HG03354 (cell line): ENCODE measurements at regions not wholly inside any gene's neighbourhood (a gene's known extent, or its start where the extent isn't known, plus 50 kb on each side); places are given as distances from the start of the nearest gene placed in this dataset.
A peak's percentile ranks its signal among the peaks of the same experiment; 100 is the strongest.

Source experiments
- ATAC-seq: cut with Tn5 transposase; IDR thresholded peaks from one replicate; pipeline ENCODE4 v1.9.1; 2021; ENCODE audit warnings: mild to moderate bottlenecking; ENCODE audit not compliant: unreplicated experiment, poor library complexity, severe bottlenecking

- no peak for ATAC-seq
Observed at GRCh38 chr10:50936335-50936734, 50.9 kb upstream of the A1CF start.

DNA sequence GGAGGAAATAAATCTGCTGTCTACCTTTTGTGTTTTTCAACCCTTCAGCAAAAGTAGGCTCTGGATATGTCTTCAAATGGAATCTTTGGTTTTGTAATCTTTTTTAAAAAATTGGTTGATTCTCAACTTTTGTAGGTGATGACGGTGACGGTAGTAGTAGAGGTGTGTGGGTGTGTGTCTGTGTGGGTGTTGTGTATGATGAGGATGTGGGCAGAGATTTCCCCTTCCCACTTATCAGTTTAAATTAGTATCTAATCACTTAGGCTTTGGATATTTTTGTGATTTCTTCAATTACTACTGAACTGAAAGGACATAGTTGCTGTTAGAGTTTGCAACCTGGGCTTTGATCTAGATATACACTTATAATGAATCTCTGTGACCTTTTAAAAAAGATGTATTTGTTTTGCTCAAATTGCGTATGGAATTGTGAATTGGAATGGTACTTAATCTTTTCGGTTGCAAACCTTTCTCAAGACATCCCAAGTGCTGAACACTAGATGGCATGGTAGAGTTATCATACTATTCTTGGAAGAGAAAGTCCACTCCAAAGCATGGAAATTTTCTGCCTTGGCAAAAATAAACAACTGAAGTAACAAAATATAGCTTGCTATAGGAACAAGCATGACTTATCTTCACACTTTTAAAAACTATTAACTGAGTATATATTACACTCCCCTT lies 51.9 kb upstream of the A1CF start:
- no peak for ATAC-seq

GRCh38 chr10:50941629-50942028 lies 56.2 kb upstream of the A1CF start:
- no peak for ATAC-seq

- ATAC-seq = no peak
Observed at GRCh38 chr10:50946991-50947781, 61.8 kb upstream of the A1CF start.

DNA sequence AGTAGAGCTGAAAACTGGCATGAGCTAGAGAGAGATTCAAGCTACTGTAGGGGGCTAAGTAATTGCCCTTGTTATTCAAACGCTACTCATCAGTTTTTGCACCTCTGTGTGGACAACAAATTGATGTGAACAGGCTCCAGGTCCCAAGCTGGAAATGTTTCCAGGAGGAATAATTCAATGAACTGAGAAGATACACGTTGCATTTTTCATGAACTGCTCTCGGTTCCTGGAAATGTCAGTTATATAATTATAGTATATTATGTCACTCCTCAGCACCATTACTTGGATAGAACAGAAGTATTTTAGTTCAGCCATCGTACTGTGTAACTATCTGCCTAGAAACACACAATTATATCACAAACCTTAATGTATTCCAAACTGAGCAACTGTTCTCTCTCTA lies 65.9 kb upstream of the A1CF start:
- no peak for ATAC-seq

GRCh38 chr10:50961297-50961696 lies 75.9 kb upstream of the A1CF start:
- ATAC-seq = no peak

DNA sequence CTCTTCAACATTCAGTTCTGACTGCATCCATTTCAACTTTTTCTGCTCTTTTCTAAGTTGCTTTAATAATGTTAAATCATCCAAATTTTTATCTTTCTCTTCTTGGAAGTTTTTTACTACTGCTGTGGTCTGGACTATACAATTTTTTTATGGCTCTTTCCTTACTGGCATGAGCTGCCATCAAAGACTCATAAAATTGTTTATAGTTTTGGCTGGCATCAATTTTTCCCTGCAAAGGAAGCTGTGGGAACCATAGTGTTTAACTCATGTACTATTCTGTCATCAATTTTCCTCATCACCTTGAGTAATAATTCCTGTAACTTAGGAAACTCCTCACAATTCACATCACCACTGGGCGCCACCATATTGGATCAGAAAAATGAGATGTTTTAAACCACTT lies 77.6 kb upstream of the A1CF start:
- ATAC-seq = no peak

DNA sequence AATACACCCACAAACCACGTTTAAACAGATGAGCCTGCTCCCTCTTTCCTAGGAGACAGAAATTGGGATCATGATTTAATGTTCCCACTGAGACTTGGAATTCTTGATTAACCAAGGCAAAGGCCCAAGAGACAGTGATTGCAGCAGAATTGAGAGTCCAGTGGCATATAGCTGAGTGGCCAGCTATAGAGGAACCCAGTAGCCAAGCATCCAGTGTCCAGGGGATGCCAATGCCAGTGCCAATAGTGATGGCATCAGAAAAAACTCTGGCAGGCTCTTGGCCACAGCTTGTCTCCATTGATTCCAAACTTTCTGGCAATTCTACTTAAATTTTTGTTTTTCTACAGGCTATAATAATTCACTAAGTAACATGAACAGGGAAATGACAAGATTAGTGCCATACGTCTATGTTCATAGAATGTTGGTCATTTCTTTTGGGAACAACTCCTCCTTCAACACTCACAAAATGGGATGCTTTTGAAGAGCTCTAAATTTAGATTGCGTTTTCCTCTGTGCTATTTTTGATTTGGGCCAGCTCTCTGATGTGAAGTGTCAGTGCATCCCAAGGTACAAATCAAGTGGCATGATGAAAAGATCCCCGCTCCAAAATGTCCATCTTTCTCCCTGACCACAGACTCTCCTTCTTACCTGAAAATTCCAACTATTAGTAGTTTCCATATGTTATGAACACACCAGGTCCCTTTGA lies 83.1 kb upstream of the A1CF start:
- no peak for ATAC-seq

- no peak for ATAC-seq
Observed at GRCh38 chr10:50972591-50972990, 87.2 kb upstream of the A1CF start.

DNA sequence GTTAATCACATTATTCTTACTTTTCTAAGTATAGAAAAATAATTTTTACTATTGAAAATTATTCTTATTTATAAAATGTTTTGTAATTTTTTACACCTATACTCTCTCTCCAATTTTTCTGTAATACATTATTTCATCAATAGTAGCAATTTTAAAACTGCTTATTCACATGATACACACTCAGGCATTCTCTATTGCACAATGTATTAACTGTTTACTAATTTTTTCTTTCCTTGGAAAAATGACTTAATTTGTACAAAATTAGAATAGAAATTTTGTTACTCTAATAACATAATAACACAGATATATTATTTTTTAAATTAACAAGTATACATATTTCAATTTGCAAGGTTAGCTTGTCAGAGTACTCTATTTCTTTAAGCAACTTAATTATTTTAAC lies 92.9 kb upstream of the PRKG1 start:
- ATAC-seq = no peak

GRCh38 chr10:50981904-50982303 lies 92.4 kb upstream of the PRKG1 start:
- ATAC-seq = no peak

GRCh38 chr10:50982989-50983388 lies 91.3 kb upstream of the PRKG1 start:
- no peak for ATAC-seq

DNA sequence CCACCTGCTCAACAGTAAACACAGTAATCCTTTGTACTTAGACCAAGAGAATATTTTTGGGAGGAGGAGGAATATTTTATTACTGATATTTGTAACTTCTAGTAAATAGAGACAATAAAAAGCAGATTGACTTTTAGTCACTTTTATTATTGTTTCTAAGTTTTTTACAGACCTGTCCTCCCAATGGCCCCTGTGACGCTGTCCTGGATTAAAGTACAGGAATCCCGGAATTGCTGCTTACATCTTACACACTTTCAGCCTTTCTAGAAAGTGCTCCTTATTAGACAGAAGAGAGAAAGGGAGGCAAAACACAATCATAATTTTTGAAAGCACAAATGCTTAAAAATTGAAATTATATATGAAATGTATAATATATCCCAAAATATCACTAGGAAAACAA lies 86.4 kb upstream of the PRKG1 start:
- ATAC-seq = no peak

DNA sequence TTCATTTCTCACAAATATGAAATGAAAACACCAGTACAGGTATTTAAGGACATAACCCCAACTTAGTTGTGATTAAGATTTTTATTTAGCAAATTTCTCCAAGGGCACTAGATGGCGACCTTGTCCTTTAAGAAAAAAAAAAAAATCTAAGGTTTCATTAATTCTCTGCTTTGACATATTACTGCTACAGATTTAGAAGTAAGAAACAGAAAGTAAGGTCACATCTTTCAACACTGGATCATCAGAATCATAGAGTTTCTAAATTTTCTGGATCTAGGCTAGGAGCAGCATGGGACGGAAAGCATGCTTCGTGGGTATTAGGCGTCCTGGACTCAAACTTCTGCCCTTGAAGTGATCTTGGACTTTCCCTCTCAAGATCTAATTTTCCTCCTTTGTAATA lies 85.5 kb upstream of the PRKG1 start:
- ATAC-seq = no peak

DNA sequence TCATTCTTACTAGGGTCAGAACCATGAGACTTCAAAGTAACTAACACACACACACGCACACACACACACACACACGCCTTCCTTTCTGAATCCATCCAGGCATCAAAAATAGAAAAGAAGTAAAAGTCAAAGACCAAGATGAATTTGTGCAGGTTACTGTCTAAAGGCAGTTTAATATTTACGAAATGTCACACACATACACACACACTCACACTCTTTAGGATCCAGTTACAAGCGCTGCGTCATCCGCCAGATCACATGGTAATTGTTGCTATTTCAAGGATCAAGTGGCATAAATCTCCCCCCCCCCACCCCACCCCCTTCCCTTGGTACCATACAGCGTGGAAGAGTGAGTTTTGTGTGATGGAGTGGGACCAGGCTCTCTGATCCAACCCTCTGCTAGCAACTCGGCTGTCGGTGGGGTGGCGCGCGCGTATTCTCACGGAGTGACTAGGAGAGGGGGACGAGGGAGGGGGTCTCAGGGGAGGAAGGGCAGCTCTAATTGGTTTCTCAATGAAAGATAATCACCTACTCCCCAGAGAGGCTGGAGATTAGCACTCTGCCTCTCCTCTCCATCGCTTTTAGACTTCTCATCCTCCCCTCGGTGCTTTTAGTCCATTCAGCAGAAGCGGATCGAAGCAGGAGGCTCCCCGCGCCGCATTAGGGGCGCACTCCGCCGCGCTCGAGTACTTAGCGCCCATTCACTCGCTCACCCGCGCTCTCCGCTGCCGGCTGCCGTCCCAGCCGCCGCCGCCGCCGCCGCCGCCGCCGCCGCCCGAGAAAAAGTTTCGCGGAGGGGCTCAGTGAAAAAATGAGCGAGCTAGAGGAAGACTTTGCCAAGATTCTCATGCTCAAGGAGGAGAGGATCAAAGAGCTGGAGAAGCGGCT lies 83.5 kb upstream of the PRKG1 start:
- ATAC-seq = peak; percentile 43

- ATAC-seq = peak; percentile 29
Observed at GRCh38 chr10:50991456-50992355, 82.6 kb upstream of the PRKG1 start.

DNA sequence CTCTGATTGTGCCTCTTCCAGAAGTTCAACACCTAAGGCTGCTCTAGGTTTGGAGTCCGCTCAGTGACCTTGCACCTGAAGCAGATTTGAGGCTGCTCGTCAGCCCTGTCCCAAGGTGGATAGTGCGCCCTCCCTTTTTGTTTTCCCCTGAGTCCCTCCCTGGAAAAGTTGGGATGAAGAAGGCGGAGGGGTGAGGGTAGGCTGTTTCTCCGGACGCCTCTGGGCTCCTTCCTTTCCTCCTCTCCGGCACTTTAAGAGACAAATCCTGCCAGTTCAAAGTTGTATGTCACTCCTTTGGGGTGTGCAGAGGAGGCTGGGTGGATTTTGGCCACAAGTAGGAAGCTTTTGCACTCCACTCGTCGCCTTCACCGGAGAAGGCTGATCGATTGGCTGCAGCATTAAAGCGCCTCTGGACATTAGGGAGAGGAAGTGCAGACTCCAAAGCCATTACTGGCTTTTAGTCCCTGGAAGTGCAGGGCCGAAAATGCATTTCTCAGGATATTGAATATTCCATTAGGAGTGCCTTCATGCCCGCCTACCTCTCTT lies 81.9 kb upstream of the PRKG1 start:
- no peak for ATAC-seq

- no peak for ATAC-seq
Observed at GRCh38 chr10:50992972-50993766, 81.1 kb upstream of the PRKG1 start.
